DOHH2 (cell line): ENCODE measurements at regions not wholly inside any gene's neighbourhood (a gene's known extent, or its start where the extent isn't known, plus 50 kb on each side); places are given as distances from the start of the nearest gene placed in this dataset.

ENCODE experiments used
- H3F3A ChIP-seq: fragments of 200-600 bp; sonication (generic), shearing (Covaris generic); 2 replicates; pipeline ENCODE4 v1.6.0; 2016; ENCODE audit warnings: antibody characterized with exemption, mild to moderate bottlenecking; ENCODE audit not compliant: control insufficient read depth, insufficient read depth
- H3K27ac ChIP-seq: fragments of 200-600 bp; sonication (generic); 2 replicates; pipeline ENCODE4 v1.5.1; 2014; ENCODE audit warnings: low read depth, mild to moderate bottlenecking, low read length, moderate library complexity
- H3K27me3 ChIP-seq: fragments of 200-600 bp; sonication (generic); 2 replicates; pipeline ENCODE4 v1.6.1; 2014; ENCODE audit warnings: mild to moderate bottlenecking, low read length, mixed read lengths; ENCODE audit not compliant: control insufficient read depth
- H3K36me3 ChIP-seq: fragments of 200-600 bp; sonication (generic); 2 replicates; pipeline ENCODE4 v1.6.1; 2014; ENCODE audit warnings: mild to moderate bottlenecking, low read length, moderate library complexity, mixed read lengths; ENCODE audit not compliant: control insufficient read depth
- H3K4me1 ChIP-seq: fragments of 200-600 bp; sonication (generic); 2 replicates; pipeline ENCODE4 v1.6.1; 2014; ENCODE audit warnings: mild to moderate bottlenecking, low read length, mixed read lengths; ENCODE audit not compliant: control insufficient read depth
- H3K4me2 ChIP-seq: fragments of 200-600 bp; sonication (generic); 2 replicates; pipeline ENCODE4 v1.6.0; 2014; ENCODE audit warnings: mild to moderate bottlenecking, low read length, moderate library complexity
- H3K4me3 ChIP-seq: fragments of 200-600 bp; sonication (generic); 2 replicates; pipeline ENCODE4 v1.5.1; 2014; ENCODE audit warnings: mild to moderate bottlenecking, low read length, mixed read lengths
- H3K79me2 ChIP-seq: fragments of 200-600 bp; sonication (generic); 2 replicates; pipeline ENCODE4 v1.6.1; 2014; ENCODE audit warnings: mild to moderate bottlenecking, low read length, mixed read lengths; ENCODE audit not compliant: control insufficient read depth
- H3K9me2 ChIP-seq: fragments of 200-600 bp; sonication (generic); replicated peaks from 2 replicates; pipeline ENCODE4 v1.6.1; 2014; ENCODE audit warnings: mild to moderate bottlenecking, low read length, mixed read lengths; ENCODE audit not compliant: control insufficient read depth
- H3K9me3 ChIP-seq: fragments of 200-600 bp; sonication (generic); 2 replicates; pipeline ENCODE4 v1.6.1; 2014; ENCODE audit warnings: antibody characterized with exemption, low read length, mixed read lengths; ENCODE audit not compliant: control insufficient read depth, insufficient read depth
- H4K20me1 ChIP-seq: fragments of 200-600 bp; sonication (generic); 2 replicates; pipeline ENCODE4 v1.6.0; 2014; ENCODE audit warnings: low read depth, mild to moderate bottlenecking, antibody characterized with exemption, low read length, moderate library complexity; ENCODE audit not compliant: control insufficient read depth, insufficient read depth
- CTCF ChIP-seq: fragments of 200-600 bp; sonication (generic); IDR thresholded peaks from one replicate; pipeline ENCODE4 v1.5.1; 2014; ENCODE audit warnings: antibody characterized with exemption, mild to moderate bottlenecking, low read depth, low read length; ENCODE audit not compliant: poor library complexity, severe bottlenecking
- EZH2phosphoT487 ChIP-seq: fragments of 200-600 bp; sonication (generic); IDR thresholded peaks from 2 replicates; pipeline ENCODE4 v1.6.1; 2017; ENCODE audit warnings: borderline replicate concordance, mild to moderate bottlenecking, antibody characterized with exemption, low read length, moderate library complexity, mixed read lengths

- no peaks in the 10 kb centered on the region for H3F3A ChIP-seq
- no peaks in the 10 kb centered on the region for H3K9me2 ChIP-seq
- H3K27ac ChIP-seq = no peak overlapping the region
- no peaks in the 10 kb centered on the region for H4K20me1 ChIP-seq
- H3K4me2 ChIP-seq = no peak overlapping the region
- H3K9me3 ChIP-seq = no peaks in the 10 kb centered on the region
- no peaks in the 10 kb centered on the region for H3K79me2 ChIP-seq
- H3K4me1 ChIP-seq = no peaks in the 10 kb centered on the region
- H3K4me3 ChIP-seq = no peak overlapping the region
- TF ChIP-seq EZH2phosphoT487 (no peak), CTCF (no peak)
- no peaks in the 10 kb centered on the region for H3K36me3 ChIP-seq
- H3K27me3 ChIP-seq = no peaks in the 10 kb centered on the region
Measured at GRCh38 chr5:104375345-104375744, 812.8 kb upstream of the NUDT12 start.

DNA sequence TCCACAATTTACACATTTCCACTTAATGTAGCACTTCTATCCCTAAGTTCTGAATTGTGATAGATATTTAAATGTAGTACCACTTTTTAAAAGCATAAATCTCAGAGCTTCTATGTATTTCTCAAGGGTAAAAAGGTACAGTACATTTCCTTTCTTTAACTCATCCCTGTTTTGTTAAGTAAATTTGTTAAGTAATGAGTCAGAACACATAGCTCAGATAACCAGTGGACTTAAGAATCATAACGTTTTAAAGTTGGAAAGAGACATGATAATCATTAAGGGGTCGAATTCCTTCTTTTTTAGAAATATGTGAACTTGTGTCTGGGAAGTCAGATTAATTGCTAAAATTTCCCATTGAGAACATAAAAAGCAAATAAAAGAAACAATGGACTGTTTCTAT, 810.2 kb upstream of the NUDT12 start:
- H3K4me1 ChIP-seq = no peaks in the 10 kb centered on the region
- no peaks in the 10 kb centered on the region for H3K36me3 ChIP-seq
- no peaks in the 10 kb centered on the region for H4K20me1 ChIP-seq
- no peak for TF ChIP-seq EZH2phosphoT487
- TF ChIP-seq CTCF = no peak
- no peak overlapping the region for H3K27ac ChIP-seq
- no peak overlapping the region for H3K4me2 ChIP-seq
- no peaks in the 10 kb centered on the region for H3K27me3 ChIP-seq
- no peaks in the 10 kb centered on the region for H3K79me2 ChIP-seq
- no peaks in the 10 kb centered on the region for H3K9me3 ChIP-seq
- no peaks in the 10 kb centered on the region for H3F3A ChIP-seq
- H3K4me3 ChIP-seq = no peak overlapping the region
- H3K9me2 ChIP-seq = no peaks in the 10 kb centered on the region

GRCh38 chr5:104372376-104372775, 809.8 kb upstream of the NUDT12 start:
- Histone ChIP-seq H3K79me2 (no peaks in the 10 kb centered on the region), H3K4me2 (no peak overlapping the region), H3K4me3 (no peak overlapping the region), H3K27ac (no peak overlapping the region), H3K9me2 (no peaks in the 10 kb centered on the region), H3F3A (no peaks in the 10 kb centered on the region), H3K27me3 (no peaks in the 10 kb centered on the region), H4K20me1 (no peaks in the 10 kb centered on the region), H3K36me3 (no peaks in the 10 kb centered on the region), H3K9me3 (no peaks in the 10 kb centered on the region), H3K4me1 (no peaks in the 10 kb centered on the region)
- TF ChIP-seq CTCF (no peak), EZH2phosphoT487 (no peak)

DNA sequence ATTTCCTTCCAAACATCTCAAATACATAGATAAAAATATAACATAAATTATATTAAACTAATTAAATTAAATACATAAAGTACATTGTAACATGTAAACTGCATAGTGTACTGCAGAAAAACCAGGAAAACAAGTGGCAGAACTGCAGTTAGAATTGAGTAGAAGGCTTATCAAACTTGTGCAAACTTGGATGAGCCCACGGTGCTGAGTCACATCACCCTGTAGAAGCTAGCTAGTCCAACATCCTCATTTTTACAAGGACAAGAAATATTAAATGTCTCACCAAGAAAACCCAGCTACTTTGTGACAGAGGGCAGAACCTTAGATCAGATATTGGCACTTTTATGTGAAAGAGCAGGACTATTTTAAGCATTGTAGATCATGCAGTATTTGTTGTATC, 807.9 kb upstream of the NUDT12 start:
- Histone ChIP-seq H3K9me2 (no peaks in the 10 kb centered on the region), H3K4me3 (no peak overlapping the region), H3K4me2 (no peak overlapping the region), H3K36me3 (no peaks in the 10 kb centered on the region), H3K4me1 (no peaks in the 10 kb centered on the region), H3K27me3 (no peaks in the 10 kb centered on the region), H3K27ac (no peak overlapping the region), H4K20me1 (no peaks in the 10 kb centered on the region), H3F3A (no peaks in the 10 kb centered on the region), H3K9me3 (no peaks in the 10 kb centered on the region), H3K79me2 (no peaks in the 10 kb centered on the region)
- no peak for TF ChIP-seq CTCF
- no peak for TF ChIP-seq EZH2phosphoT487
